ENCODE measurements at regions not wholly inside any gene's neighbourhood (a gene's known extent, or its start where the extent isn't known, plus 50 kb on each side); places are given as distances from the start of the nearest gene placed in this dataset.
A peak's percentile ranks its signal among the peaks of the same experiment; 100 is the strongest.

- Mint-ChIP-seq H3K27me3 (no peaks in the 10 kb centered on the region), H3K4me1 (no peaks in the 10 kb centered on the region), H3K36me3 (no peaks in the 10 kb centered on the region), H3K4me3 (no peak overlapping the region), H3K9me3 (peaks cover 3 to 38% (median 20%) of the 10 kb centered on the region in 5 donors), H3K27ac (no peak overlapping the region)
- no peak overlapping the region for H3K27ac ChIP-seq (ENCODE audit: low read depth, low read length)
- H3K27me3 ChIP-seq (ENCODE audit: insufficient read depth, low read length, poor library complexity, severe bottlenecking), result no peaks in the 10 kb centered on the region
- H3K9me3 ChIP-seq (ENCODE audit: low read length), result no peaks in the 10 kb centered on the region
- CTCF ChIA-PET, result no interaction called here
- H3K4me1 ChIP-seq (ENCODE audit: insufficient read depth, low read length), result no peaks in the 10 kb centered on the region
- POLR2A ChIA-PET, result no interaction called here
- no peaks in the 10 kb centered on the region for H3K36me3 ChIP-seq (ENCODE audit: insufficient read depth, low read length)
- DNase-seq, result no peak
- no peak overlapping the region for H3K4me3 ChIP-seq (ENCODE audit: low read length)
Observed at GRCh38 chr2:116490511-116491145, 1323.9 kb upstream of the DDX18 start.

- Histone ChIP-seq H3K4me3 (ENCODE audit: low read length) (no peak overlapping the region), H3K4me1 (ENCODE audit: insufficient read depth, low read length) (no peaks in the 10 kb centered on the region), H3K27ac (ENCODE audit: low read depth, low read length) (no peak overlapping the region), H3K27me3 (ENCODE audit: insufficient read depth, low read length, poor library complexity, severe bottlenecking) (no peaks in the 10 kb centered on the region), H3K36me3 (ENCODE audit: insufficient read depth, low read length) (no peaks in the 10 kb centered on the region), H3K9me3 (ENCODE audit: low read length) (no peaks in the 10 kb centered on the region)
- peaks cover 0 to 32% (median 16%) of the 10 kb centered on the region in 5 donors for H3K9me3 Mint-ChIP-seq
- H3K4me1 Mint-ChIP-seq, result no peaks in the 10 kb centered on the region
- ChIA-PET CTCF (no interaction called here), POLR2A (no interaction called here)
- H3K27ac Mint-ChIP-seq, result no peak overlapping the region
- no peak for DNase-seq
- no peak overlapping the region for H3K4me3 Mint-ChIP-seq
- H3K27me3 Mint-ChIP-seq, result no peaks in the 10 kb centered on the region
- H3K36me3 Mint-ChIP-seq, result no peaks in the 10 kb centered on the region
Observed at GRCh38 chr2:116491292-116491691, 1323.2 kb upstream of the DDX18 start.

DNA sequence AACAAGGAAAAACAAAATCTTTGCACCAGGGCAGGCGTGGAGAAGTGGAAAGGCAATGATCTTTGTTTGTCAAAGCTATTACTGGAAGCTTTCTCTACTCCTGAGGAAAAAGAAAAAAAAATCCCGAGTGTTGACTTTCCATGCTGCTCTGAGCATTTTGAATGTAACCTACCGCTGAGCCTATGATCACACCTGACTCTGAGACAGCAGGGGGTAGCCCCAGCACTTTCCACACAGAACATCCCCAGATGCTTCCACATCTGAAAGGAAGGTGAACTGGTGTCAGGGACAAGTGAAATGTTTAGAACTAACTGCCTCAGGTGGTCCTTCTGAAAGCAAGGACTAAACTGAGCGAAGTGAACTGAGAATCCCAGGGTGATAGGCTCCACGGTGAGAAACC is 1315.1 kb upstream of the DDX18 start:
- no peak overlapping the region for H3K4me3 Mint-ChIP-seq
- CTCF ChIA-PET, result no interaction called here
- H3K9me3 ChIP-seq (ENCODE audit: low read length), result no peaks in the 10 kb centered on the region
- POLR2A ChIA-PET, result no interaction called here
- no peaks in the 10 kb centered on the region for H3K4me1 Mint-ChIP-seq
- H3K27ac ChIP-seq (ENCODE audit: low read depth, low read length), result no peak overlapping the region
- no peak for DNase-seq
- H3K27me3 ChIP-seq (ENCODE audit: insufficient read depth, low read length, poor library complexity, severe bottlenecking), result no peaks in the 10 kb centered on the region
- H3K36me3 Mint-ChIP-seq, result no peaks in the 10 kb centered on the region
- H3K4me1 ChIP-seq (ENCODE audit: insufficient read depth, low read length), result no peaks in the 10 kb centered on the region
- no peak overlapping the region for H3K27ac Mint-ChIP-seq
- H3K27me3 Mint-ChIP-seq, result no peaks in the 10 kb centered on the region
- no peaks in the 10 kb centered on the region for H3K36me3 ChIP-seq (ENCODE audit: insufficient read depth, low read length)
- no peak overlapping the region for H3K4me3 ChIP-seq (ENCODE audit: low read length)
- H3K9me3 Mint-ChIP-seq, result peaks cover 0 to 35% (median 10%) of the 10 kb centered on the region in 5 donors

DNA sequence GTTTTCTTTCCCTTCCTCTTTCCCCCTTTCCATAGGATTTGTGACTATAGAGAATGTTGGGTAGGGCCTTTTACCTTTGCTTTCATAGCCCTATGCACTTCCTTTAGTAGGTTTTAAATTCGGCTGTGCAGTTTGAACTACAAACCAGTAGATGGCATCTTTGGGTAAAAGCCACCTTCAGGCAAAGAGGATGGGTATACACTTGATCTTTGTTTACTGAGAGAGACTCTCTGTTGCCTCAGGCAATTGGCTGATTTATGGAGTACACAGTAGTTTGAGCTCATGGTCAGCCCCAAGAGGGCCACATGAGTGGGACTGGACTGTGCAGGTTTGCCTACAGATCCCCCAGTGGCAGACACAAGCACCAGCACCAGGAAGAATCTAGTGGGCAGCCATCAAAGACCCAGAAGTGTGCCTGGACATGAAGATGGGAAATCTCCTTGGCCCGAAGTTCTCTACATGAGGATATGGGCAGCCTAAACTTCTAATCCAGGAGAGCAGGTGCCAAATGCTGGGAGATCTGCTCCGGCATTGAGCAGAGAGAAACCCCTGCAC is 1304.3 kb upstream of the DDX18 start:
- Mint-ChIP-seq H3K36me3 (no peaks in the 10 kb centered on the region), H3K9me3 (peaks cover 3 to 39% (median 27%) of the 10 kb centered on the region in 5 donors)
- H3K9me3 ChIP-seq (ENCODE audit: low read length), result no peaks in the 10 kb centered on the region

DNA sequence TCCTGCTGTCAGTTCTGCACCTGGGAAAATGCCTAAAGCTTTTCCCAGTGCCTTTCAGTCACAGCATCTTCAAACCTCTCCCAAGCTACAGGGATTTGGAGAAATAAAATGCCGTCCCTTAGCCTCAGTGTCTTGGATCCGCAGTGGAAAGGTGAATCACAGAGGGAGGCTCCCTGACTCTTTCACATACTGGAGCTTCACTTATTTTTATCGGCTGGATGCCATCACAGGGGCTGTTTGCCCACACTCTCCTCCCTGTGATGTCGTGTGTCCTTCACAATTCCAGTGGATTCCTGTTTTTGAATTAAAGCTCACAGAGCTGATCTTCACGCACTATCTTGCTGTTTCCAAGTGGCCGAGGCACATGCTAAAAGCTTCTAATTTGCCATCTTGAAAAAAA is 1303.1 kb upstream of the DDX18 start:
- H3K36me3 ChIP-seq (ENCODE audit: insufficient read depth, low read length), result no peaks in the 10 kb centered on the region
- peak overlapping the region in 1 of 8 donors; percentile 58 for H3K27ac Mint-ChIP-seq
- H3K27me3 Mint-ChIP-seq, result no peaks in the 10 kb centered on the region

More for the DNA sequence above, 1304.3 kb upstream of the DDX18 start:
- no peak overlapping the region for H3K27ac Mint-ChIP-seq
- no peak overlapping the region for H3K4me3 Mint-ChIP-seq
- no peaks in the 10 kb centered on the region for H3K27me3 Mint-ChIP-seq
- ChIA-PET POLR2A (no interaction called here), CTCF (no interaction called here)
- Histone ChIP-seq H3K27me3 (ENCODE audit: insufficient read depth, low read length, poor library complexity, severe bottlenecking) (no peaks in the 10 kb centered on the region), H3K36me3 (ENCODE audit: insufficient read depth, low read length) (no peaks in the 10 kb centered on the region), H3K4me1 (ENCODE audit: insufficient read depth, low read length) (no peaks in the 10 kb centered on the region), H3K4me3 (ENCODE audit: low read length) (no peak overlapping the region), H3K27ac (ENCODE audit: low read depth, low read length) (no peak overlapping the region)
- no peaks in the 10 kb centered on the region for H3K4me1 Mint-ChIP-seq
- DNase-seq, result no peak

DNA sequence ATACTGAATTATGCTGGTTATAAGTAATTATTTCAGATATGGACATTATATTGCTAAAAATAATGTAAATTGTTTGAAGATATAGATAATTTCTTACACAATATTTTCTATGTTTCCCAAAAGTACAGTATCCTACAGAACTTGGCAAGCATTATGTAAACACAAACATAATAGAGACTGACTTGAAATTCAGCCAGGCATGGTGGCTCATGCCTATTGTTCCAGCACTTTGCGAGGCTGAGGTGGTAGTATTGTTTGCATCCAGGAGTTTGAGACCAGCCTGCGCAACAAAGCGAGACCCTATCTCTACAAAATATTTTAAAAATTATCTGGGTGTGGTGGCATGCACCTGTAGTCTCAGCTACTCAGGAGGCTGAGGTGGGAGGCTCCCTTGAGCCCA is 1300.5 kb upstream of the DDX18 start:
- no peaks in the 10 kb centered on the region for H3K27me3 Mint-ChIP-seq
- H3K27me3 ChIP-seq (ENCODE audit: insufficient read depth, low read length, poor library complexity, severe bottlenecking), result no peaks in the 10 kb centered on the region
- no peak overlapping the region for H3K27ac Mint-ChIP-seq
- H3K4me3 ChIP-seq (ENCODE audit: low read length), result no peak overlapping the region
- ChIA-PET CTCF (no interaction called here), POLR2A (no interaction called here)
- H3K27ac ChIP-seq (ENCODE audit: low read depth, low read length), result no peak overlapping the region
- H3K4me3 Mint-ChIP-seq, result no peak overlapping the region
- H3K4me1 ChIP-seq (ENCODE audit: insufficient read depth, low read length), result no peaks in the 10 kb centered on the region
- H3K9me3 ChIP-seq (ENCODE audit: low read length), result no peaks in the 10 kb centered on the region
- H3K36me3 ChIP-seq (ENCODE audit: insufficient read depth, low read length), result no peaks in the 10 kb centered on the region
- no peaks in the 10 kb centered on the region for H3K36me3 Mint-ChIP-seq
- no peak for DNase-seq
- peaks cover 11 to 34% (median 21%) of the 10 kb centered on the region in 5 donors for H3K9me3 Mint-ChIP-seq
- no peaks in the 10 kb centered on the region for H3K4me1 Mint-ChIP-seq

More for the DNA sequence above, 1303.1 kb upstream of the DDX18 start:
- no peaks in the 10 kb centered on the region for H3K9me3 ChIP-seq (ENCODE audit: low read length)
- H3K4me3 ChIP-seq (ENCODE audit: low read length), result no peak overlapping the region
- Mint-ChIP-seq H3K4me3 (no peak overlapping the region), H3K36me3 (no peaks in the 10 kb centered on the region), H3K4me1 (no peaks in the 10 kb centered on the region), H3K9me3 (peaks cover 8 to 39% (median 21%) of the 10 kb centered on the region in 5 donors)
- no peaks in the 10 kb centered on the region for H3K4me1 ChIP-seq (ENCODE audit: insufficient read depth, low read length)
- H3K27me3 ChIP-seq (ENCODE audit: insufficient read depth, low read length, poor library complexity, severe bottlenecking), result no peaks in the 10 kb centered on the region
- no peak for DNase-seq
- CTCF ChIA-PET, result no interaction called here
- H3K27ac ChIP-seq (ENCODE audit: low read depth, low read length), result no peak overlapping the region
- POLR2A ChIA-PET, result no interaction called here

DNA sequence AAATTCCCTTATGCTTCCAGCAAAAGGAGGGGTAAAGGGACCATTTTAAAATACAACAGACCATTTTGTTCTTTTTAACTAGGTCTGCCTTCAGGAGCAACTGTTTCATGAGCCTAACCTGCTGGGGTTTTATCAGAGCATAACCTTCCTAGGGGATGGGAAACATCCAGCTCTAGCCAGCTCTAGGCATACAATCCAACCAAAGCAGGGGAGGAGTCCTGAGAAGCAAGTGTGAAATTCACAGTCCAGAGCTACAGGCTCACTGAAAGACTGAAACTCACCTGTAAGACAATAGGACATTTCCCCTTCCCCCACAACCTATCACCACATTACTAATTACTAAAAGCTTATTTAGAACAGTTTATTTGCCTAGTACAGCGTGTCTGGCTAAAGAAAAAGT is 1296.6 kb upstream of the DDX18 start:
- CTCF ChIA-PET, result no interaction called here

DNA sequence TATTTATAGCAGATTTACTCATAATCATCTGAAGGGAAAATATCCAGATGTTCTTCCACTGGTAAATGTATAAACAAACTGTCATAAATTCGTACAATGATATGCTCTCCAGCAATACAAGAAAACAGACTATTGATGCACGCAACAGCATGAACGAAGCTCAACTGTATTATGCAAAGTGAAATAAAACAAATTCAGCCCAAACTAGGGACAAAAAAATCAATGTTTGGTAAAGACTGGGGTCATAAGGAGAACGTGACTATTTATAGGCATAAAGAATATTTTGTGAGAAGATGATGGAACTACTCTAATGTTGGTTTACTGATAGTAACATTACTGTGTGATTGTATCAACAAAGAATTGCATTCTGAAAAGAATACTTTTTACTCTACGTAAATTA is 1276.7 kb upstream of the DDX18 start:
- Histone ChIP-seq H3K27me3 (ENCODE audit: insufficient read depth, low read length, poor library complexity, severe bottlenecking) (no peaks in the 10 kb centered on the region), H3K9me3 (ENCODE audit: low read length) (no peaks in the 10 kb centered on the region), H3K4me1 (ENCODE audit: insufficient read depth, low read length) (no peaks in the 10 kb centered on the region), H3K36me3 (ENCODE audit: insufficient read depth, low read length) (no peaks in the 10 kb centered on the region), H3K27ac (ENCODE audit: low read depth, low read length) (no peak overlapping the region), H3K4me3 (ENCODE audit: low read length) (no peak overlapping the region)
- Mint-ChIP-seq H3K27ac (no peak overlapping the region), H3K36me3 (no peaks in the 10 kb centered on the region), H3K27me3 (no peaks in the 10 kb centered on the region), H3K9me3 (peaks cover 0 to 21% (median 7%) of the 10 kb centered on the region in 5 donors), H3K4me3 (no peak overlapping the region), H3K4me1 (no peaks in the 10 kb centered on the region)
- CTCF ChIA-PET, result no interaction called here
- POLR2A ChIA-PET, result no interaction called here
- DNase-seq, result no peak

More for the DNA sequence above, 1296.6 kb upstream of the DDX18 start:
- Histone ChIP-seq H3K9me3 (ENCODE audit: low read length) (no peaks in the 10 kb centered on the region), H3K4me3 (ENCODE audit: low read length) (no peak overlapping the region), H3K27ac (ENCODE audit: low read depth, low read length) (no peak overlapping the region), H3K4me1 (ENCODE audit: insufficient read depth, low read length) (no peaks in the 10 kb centered on the region), H3K36me3 (ENCODE audit: insufficient read depth, low read length) (no peaks in the 10 kb centered on the region), H3K27me3 (ENCODE audit: insufficient read depth, low read length, poor library complexity, severe bottlenecking) (no peaks in the 10 kb centered on the region)
- no peak overlapping the region for H3K27ac Mint-ChIP-seq
- DNase-seq, result no peak
- peaks cover 10 to 14% (median 12%) of the 10 kb centered on the region in 5 donors for H3K9me3 Mint-ChIP-seq
- H3K4me1 Mint-ChIP-seq, result no peaks in the 10 kb centered on the region
- H3K36me3 Mint-ChIP-seq, result no peaks in the 10 kb centered on the region
- no peaks in the 10 kb centered on the region for H3K27me3 Mint-ChIP-seq
- POLR2A ChIA-PET, result no interaction called here
- no peak overlapping the region for H3K4me3 Mint-ChIP-seq
